HG03097 (cell line): ENCODE measurements at regions not wholly inside any gene's neighbourhood (a gene's known extent, or its start where the extent isn't known, plus 50 kb on each side); places are given as distances from the start of the nearest gene placed in this dataset.
"Not testable (repeated sequence)": the region's sequence is repeated elsewhere in the genome, so short reads cannot be mapped to it uniquely, and the experiment has no call there.

Source experiments
- ATAC-seq: cut with Tn5 transposase; IDR thresholded peaks from one replicate; pipeline ENCODE4 v1.9.1; 2021; ENCODE audit not compliant: unreplicated experiment, low FRiP score

DNA sequence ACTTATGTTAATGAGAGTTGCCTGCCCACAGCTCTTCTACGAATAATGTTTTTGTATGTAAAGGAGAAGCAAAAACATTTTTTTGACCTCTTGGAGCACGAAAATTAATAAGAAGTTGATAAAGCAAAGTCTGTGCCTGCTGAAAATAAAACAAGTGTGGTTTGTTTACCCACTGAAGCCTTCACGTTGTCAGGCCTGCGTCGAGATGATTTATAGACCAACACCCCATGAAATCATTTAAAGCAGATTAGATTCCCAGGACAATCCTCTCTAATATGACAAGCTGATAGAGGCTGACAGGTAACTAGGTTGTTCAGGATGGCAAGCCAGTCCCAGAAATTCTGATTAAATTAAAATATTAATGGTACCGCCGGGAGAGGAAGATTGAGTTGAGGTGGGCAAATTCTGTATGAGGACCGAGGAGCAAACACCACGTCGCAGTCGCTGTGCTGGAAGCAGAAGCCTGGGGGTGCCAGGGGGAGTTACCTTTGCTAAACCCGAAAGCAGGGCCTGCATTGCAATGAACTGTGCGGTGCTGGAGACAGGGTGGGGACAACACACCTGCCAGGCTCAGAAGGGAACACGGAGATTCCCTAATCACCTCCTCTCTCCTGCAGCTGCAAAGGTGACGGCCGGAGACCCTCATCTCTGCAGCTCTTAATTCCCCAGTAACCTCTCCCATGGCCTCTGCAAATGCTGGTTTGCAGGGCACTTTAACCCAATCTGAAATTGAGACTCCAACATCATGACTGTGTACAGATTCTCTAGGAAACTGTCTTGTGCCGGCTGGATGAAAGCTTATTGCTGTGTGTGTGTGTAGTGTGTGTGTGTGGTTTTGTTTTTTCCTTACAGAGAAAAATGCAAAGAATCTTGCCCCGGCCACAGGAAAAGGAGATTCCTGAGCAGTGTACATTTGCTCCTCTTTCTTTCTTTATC lies 2805.9 kb downstream of the RPIA start:
- not testable (repeated sequence) for ATAC-seq

DNA sequence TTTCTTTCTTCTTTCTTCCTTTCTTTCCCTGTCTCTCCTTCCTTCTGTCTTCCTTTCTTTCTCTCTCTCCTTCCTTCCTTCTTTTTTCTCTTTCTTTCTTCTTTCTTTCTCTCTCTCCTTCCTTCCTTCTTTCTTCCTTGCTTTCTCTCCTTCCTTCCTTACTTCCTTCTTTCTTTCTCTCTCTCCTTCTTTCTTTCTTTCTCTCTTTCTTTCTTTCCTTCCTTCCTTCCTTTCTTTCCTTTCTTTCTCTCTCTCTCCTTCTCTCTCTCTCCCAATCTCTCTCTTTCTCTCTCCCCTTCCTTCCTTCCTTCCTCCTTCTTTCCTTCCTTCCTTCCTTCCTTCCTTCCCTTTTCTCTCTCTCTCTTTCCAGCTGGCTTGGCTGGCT lies 2806.6 kb downstream of the RPIA start:
- not testable (repeated sequence) for ATAC-seq

DNA sequence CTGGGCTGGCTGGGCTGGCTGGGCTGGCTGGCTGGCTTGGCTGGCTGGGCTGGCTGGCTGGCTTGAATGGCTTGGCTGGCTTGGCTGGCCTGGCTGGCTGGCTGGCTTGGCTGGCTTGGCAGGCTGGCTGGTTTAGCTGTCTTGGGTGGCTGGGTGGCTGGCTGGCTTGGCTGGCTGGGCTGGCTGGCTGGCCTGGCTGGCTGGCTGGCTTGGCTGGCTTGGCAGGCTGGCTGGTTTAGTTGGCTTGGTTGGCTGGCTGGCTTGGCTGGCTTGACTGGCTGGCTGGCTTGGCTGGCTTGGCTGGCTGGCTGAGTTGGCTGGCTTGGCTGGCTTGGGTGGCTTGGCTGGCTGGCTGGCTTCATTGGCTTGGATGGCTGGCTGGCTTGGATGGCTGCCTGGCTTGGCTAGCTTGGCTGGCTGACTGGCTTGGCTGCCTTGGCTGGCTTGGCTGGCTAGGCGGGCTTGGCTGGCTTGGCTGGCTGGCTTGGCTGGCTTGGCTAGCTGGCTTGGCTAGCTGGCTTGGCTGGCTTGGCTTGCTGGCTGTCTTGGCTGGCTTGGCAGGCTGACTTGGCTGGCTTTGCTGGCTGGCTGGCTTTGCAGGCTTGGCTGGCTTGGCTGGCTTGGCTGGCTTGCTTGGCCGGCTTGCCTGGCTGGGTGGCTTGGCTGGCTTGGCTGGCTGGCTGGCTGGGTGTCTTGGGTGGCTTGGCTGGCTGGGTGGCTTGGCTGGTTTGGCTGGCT lies 2807.2 kb downstream of the RPIA start:
- ATAC-seq = not testable (repeated sequence)

DNA sequence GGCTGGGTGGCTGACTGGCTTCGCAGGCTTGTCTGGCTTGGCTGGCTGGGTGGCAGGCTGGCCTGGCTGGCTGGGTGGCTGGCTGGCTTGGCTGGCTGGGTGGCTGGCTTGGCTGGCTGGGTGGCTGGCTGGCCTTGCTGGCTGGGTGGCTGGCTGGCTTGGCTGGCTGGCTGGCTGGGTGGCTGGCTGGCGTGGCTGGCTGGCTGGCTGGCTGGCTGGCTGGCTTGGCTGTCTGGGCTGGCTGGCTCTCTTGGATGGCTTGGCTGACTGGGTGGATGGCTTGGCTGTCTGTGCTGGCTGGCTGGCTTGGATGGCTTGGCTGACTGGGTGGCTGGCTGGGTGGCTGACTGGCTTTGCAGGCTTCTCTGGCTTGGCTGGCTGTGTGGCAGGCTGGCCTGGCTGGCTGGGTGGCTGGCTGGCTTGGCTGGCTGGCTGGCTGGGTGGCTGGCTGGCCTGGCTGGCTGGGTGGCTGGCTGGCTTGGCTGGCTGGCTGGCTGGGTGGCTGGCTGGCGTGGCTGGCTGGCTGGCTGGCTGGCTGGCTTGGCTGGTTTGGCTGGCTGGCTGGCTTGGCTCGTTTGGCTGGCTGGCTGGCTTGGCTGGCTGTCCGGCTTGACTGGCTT lies 2808.1 kb downstream of the RPIA start:
- not testable (repeated sequence) for ATAC-seq

DNA sequence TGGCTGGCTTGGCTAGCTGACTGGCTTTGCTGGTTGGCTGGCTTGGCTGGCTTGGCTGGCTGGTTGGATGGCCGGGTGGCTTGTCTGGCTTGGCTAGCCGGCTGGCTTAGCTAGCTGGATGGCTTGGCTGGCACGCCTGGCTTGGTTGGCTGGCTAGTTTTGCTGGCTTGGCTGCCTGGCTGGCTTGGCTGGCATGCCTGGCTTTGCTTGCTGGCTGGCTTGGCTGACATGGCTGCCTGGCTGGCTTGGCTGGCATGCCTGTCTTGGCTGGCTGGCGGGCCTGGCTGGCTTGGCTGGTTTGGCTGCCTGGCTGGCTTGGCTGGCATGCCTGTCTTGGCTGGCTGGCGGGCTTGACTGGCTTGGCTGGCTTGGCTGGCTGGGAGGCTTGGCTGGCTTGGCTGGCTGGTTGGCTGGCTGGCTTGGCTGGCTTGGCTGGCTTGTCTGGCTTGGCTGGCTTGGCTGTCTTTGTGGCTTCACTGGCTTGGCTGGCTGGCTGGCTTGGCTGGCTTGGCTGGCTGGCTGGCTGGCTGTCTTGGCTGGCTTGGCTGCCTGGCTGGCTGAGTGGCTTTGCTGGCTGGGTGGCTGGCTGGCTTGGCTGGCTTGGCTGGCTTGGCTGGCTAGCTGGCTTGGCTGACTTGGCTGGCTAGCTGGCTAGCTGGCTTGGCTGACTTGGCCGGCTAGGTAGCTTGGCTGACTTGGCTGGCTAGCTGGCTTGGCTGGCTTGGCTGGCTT lies 2808.9 kb downstream of the RPIA start:
- ATAC-seq = not testable (repeated sequence)

DNA sequence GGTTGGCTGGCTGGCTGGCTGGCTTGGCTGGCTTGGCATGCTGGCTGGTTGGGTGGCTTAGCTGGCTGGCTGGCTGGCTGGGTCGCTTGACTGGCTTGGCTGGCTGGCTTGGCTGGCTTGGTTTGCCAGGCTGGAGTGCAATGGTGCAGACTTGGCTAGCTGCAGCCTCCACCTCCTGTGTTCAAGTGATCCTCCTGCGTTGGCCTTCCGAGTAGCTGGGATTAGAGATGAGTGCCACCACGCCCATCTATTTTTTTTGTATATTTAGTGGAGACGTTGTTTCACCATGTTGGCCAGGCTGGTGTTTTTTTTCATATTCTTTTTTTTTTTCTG lies 2809.5 kb downstream of the RPIA start:
- not testable (repeated sequence) for ATAC-seq

DNA sequence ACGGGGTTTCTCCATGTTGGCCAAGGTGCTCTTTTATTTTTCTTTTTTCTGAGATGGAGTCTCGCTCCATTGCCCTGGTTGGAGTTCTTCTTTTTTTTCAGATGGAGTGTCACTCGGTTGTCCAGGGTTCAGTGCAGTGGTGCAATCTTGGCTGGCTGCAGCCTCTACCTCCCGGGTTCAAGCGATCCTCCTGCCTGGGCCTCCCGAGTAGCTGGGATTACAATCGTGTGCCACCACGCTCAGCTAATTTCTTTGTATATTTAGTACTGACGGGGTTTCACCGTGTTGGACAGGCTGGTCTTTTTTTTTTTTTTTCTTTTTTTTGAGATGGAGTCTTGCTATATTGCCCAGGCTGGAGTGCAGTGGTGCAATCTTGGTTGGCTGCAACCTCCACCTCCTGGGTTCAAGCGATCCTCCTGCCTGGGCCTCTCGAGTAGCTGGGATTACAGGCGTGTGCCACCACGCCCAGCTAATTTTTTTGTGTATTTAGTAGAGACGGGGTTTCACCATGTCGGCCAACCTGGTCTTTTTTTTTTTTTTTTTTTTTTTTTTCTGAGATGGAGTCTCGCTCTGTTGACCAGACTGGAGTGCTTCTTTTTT lies 2810.1 kb downstream of the RPIA start:
- not testable (repeated sequence) for ATAC-seq

DNA sequence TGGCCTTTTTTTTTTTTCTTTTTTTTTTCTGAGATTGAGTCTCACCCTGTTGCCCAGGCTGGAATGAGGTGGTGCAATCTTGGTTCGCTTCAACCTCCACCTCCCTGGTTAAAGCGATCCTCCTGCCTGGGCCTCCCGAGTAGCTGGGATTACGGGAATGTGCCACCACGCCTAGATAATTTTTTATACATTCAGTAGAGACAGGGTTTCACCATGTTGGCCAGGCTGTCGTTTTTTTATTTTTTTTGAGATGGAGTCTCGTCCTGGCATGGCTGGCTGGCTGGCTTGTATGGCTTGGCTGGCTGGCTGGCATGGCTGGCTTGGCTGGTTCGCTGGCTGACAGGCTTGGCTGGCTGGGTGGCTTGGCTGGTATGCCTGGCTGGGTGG lies 2812.1 kb downstream of the RPIA start:
- not testable (repeated sequence) for ATAC-seq

DNA sequence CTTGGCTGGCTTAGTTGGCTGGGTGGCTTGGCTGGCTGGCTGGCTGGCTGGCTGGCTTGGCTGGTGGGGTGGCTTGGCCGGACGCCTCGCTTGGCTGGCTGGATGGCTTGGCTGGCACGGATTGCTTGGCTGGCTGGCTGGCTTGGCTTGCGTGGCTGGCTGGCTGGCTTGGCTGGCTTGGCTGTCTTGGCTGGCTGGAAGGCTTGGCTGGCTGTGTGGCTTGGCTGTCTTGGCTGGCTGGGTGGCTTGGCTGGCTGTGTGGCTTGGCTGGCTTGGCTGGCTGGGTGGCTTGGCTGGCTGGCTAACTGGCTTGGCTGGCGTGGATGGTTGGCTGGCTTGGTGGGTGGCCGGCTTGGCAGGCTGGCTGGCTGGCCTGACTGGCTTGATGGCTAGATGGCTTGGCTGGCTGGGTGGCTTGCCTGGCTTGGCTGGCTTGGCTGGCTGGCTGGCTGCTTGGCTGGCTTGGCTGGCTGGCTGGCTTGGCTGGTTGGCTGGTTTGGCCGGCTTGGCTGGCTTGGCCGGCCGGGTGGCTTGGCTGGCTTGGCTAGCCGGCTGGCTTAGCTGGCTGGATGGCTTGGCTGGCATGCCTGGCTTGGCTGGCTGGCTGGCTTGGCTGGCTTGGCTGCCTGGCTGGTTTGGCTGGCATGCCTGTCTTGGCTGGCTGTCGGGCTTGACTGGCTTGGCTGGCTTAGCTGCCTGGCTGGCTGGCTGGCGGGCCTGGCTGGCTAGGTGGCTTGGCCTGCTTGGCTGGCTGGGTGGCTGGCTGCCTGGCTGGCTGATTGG lies 2812.7 kb downstream of the RPIA start:
- not testable (repeated sequence) for ATAC-seq

DNA sequence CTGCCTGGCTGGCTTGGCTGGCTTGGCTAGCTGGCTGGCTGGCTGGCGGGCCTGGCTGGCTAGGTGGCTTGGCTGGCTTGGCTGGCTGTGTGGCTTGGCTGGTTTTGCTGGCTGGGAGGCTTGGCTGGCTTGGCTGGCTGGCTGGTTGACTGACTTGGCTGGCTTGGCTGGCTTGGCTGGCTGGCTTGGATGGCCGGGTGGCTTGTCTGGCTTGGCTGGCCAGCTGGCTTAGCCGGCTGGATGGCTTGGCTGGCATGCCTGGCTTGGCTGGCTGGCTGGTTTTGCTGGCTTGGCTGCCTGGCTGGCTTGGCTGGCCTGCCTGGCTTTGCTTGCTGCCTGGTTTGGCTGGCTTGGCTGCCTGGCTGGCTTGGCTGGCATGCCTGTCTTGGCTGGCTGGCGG lies 2817.3 kb downstream of the RPIA start:
- ATAC-seq = not testable (repeated sequence)

DNA sequence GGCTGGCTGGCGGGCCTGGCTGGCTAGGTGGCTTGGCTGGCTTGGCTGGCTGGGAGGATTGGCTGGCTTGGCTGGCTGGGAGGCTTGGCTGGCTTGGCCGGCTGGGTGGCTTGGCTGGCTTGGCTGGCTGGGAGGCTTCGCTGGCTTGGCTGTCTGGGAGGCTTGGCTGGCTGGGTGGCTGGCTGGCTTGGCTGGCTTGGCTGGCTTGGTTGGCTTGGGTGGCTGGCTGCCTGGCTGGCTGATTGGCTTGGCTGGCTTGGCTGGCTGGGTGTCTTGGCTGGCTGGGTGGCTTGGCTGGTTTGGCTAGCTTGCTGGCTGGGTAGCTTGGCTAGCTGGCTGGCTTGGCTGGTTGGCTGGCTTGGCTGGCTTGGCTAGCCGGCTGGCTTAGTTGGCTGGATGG lies 2817.8 kb downstream of the RPIA start:
- ATAC-seq = not testable (repeated sequence)

DNA sequence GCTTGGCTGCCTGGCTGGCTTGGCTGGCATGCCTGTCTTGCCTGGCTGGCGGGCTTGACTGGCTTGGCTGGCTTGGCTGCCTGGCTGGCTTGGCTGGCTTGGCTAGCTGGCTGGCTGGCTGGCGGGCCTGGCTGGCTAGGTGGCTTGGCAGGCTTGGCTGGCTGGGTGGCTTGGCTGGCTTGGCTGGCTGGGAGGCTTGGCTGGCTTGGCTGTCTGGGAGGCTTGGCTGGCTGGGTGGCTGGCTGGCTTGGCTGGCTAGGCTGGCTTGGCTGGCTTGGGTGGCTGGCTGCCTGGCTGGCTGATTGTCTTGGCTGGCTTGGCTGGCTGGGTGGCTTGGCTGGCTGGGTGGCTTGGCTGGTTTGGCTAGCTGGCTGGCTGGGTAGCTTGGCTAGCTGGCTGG lies 2819.7 kb downstream of the RPIA start:
- not testable (repeated sequence) for ATAC-seq

DNA sequence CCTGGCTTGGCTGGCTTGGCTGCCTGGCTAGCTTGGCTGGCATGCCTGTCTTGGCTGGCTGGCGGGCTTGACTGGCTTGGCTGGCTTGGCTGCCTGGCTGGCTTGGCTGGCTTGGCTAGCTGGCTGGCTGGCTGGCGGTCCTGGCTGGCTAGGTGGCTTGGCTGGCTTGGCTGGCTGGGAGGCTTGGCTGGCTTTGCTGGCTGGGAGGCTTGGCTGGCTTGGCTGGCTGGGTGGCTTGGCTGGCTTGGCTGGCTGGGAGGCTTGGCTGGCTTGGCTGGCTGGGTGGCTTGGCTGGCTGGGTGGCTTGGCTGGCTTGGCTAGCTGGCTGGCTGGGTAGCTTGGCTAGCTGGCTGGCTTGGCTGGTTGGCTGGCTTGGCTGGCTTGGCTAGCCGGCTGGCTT lies 2824.5 kb downstream of the RPIA start:
- not testable (repeated sequence) for ATAC-seq

DNA sequence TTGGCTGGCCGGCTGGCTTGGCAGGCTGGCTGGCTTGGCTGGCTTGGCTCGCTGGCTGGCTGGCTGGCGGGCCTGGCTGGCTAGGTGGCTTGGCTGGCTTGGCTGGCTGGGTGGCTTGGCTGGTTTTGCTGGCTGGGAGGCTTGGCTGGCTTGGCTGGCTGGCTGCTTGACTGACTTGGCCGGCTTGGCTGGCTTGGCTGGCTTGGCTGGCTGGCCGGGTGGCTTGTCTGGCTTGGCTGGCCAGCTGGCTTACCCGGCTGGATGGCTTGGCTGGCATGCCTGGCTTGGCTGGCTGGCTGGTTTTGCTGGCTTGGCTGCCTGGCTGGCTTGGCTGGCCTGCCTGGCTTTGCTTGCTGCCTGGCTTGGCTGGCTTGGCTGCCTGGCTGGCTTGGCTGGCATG lies 2825.2 kb downstream of the RPIA start:
- ATAC-seq = not testable (repeated sequence)

DNA sequence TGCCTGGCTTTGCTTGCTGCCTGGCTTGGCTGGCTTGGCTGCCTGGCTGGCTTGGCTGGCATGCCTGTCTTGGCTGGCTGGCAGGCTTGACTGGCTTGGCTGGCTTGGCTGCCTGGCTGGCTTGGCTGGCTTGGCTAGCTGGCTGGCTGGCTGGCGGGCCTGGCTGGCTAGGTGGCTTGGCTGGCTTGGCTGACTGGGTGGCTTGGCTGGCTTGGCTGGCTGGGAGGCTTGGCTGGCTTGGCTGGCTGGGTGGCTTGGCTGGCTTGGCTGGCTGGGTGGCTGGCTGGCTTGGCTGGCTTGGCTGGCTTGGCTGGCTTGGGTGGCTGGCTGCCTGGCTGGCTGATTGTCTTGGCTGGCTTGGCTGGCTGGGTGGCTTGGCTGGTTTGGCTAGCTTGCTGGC lies 2826.4 kb downstream of the RPIA start:
- ATAC-seq = not testable (repeated sequence)

DNA sequence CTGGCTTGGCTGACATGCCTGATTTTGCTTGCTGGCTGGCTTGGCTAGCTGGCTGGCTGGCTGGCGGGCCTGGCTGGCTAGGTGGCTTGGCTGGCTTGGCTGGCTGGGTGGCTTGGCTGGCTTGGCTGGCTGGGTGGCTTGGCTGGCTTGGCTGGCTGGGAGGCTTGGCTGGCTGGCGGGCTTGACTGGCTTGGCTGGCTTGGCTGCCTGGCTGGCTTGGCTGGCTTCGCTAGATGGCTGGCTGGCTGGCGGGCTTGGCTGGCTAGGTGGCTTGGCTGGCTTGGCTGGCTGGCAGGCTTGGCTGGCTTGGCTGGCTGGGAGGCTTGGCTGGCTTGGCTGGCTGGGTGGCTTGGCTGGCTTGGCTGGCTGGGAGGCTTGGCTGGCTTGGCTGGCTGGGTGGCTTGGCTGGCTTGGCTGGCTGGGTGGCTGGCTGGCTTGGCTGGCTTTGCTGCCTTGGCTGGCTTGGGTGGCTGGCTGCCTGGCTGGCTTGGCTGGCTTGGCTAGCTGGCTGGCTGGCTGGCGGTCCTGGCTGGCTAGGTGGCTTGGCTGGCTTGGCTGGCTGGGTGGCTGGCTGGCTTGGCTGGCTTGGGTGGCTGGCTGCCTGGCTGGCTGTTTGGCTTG lies 2827.0 kb downstream of the RPIA start:
- not testable (repeated sequence) for ATAC-seq

DNA sequence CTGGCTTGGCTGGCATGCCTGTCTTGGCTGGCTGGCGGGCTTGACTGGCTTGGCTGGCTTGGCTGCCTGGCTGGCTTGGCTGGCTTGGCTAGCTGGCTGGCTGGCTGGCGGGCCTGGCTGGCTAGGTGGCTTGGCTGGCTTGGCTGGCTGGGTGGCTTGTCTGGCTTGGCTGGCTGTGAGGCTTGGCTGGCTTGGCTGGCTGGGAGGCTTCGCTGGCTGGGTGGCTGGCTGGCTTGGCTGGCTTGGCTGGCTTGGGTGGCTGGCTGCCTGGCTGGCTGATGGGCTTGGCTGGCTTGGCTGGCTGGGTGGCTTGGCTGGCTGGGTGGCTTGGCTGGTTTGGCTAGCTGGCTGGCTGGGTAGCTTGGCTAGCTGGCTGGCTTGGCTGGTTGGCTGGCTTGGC lies 2827.9 kb downstream of the RPIA start:
- not testable (repeated sequence) for ATAC-seq

DNA sequence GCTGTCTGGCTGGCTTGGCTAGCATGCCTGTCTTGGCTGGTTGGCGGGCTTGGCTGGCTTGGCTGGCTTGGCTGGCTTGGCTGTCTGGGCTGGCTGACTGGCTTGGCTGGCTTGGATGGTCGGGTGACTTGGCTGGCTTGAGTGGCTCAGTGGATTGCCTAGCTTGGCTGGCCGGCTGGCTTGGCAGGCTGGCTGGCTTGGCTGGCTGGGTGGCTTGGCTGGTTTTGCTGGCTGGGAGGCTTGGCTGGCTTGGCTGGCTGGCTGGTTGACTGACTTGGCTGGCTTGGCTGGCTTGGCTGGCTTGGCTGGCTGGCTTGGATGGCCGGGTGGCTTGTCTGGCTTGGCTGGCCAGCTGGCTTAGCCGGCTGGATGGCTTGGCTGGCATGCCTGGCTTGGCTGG lies 2828.4 kb downstream of the RPIA start:
- ATAC-seq = not testable (repeated sequence)

DNA sequence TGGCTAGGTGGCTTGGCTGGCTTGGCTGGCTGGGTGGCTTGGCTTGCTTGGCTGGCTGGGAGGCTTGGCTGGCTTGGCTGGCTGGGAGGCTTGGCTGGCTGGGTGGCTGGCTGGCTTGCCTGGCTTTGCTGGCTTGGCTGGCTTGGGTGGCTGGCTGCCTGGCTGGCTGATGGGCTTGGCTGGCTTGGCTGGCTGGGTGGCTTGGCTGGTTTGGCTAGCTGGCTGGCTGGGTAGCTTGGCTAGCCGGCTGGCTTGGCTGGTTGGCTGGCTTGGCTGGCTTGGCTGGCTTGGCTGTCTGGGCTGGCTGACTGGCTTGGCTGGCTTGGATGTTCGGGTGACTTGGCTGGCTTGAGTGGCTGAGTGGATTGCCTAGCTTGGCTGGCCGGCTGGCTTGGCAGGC lies 2829.1 kb downstream of the RPIA start:
- not testable (repeated sequence) for ATAC-seq
